ENCODE measurements at regions not wholly inside any gene's neighbourhood (a gene's known extent, or its start where the extent isn't known, plus 50 kb on each side); places are given as distances from the start of the nearest gene placed in this dataset.

- Histone ChIP-seq H2AFZ (replicated peaks; ENCODE audit: low read length, poor library complexity) (no peak overlapping the region), H3K9ac (ENCODE audit: low read depth, low read length) (no peak overlapping the region), H2BK120ac (ENCODE audit: low read depth, low read length) (no peak overlapping the region), H3K27me3 (ENCODE audit: control insufficient read depth, insufficient read depth, low read length) (peaks cover 9% of the 10 kb centered on the region; the same call in 1 of the 2 replicates), H4K5ac (ENCODE audit: low read depth, low read length) (no peak overlapping the region), H3K36me3 (ENCODE audit: control insufficient read depth, insufficient read depth, low read length) (no peaks in the 10 kb centered on the region), H2BK5ac (ENCODE audit: low read depth, low read length, poor library complexity, severe bottlenecking) (no peak overlapping the region), H3K4me2 (ENCODE audit: low read depth, low read length) (no peak overlapping the region), H4K91ac (ENCODE audit: insufficient read depth, low read depth, low read length) (no peak overlapping the region), H3K14ac (replicated peaks; ENCODE audit: low read depth, low read length) (no peak overlapping the region), H3K4me3 (ENCODE audit: insufficient read depth, low read depth, low read length) (no peak overlapping the region), H2AK5ac (ENCODE audit: low read depth, low read length) (no peak overlapping the region), H3K27ac (ENCODE audit: insufficient read depth, low read length) (no peak overlapping the region), H2BK20ac (ENCODE audit: low read depth, low read length) (no peak overlapping the region), H3K18ac (ENCODE audit: low read depth, low read length) (no peak overlapping the region), H2AK9ac (replicated peaks; ENCODE audit: low read depth, low read length, poor library complexity) (no peak overlapping the region), H3K9me3 (ENCODE audit: control insufficient read depth, insufficient read depth, low read length) (no peaks in the 10 kb centered on the region), H3K4ac (ENCODE audit: low read depth, low read length) (no peak overlapping the region), H3K9me1 (ENCODE audit: insufficient read depth, low read length) (no peaks in the 10 kb centered on the region), H3K56ac (ENCODE audit: extremely low read depth, insufficient read depth, low read length) (no peak overlapping the region), H4K8ac (ENCODE audit: low read depth in 2 of 2, low read length in 2 of 2) (no peak overlapping the region), H3K79me1 (ENCODE audit: low read depth in 1 of 2, low read length in 2 of 2) (no peaks in the 10 kb centered on the region), H3K23ac (ENCODE audit: low read depth, low read length) (no peak overlapping the region), H4K20me1 (ENCODE audit: insufficient read depth, low read length) (no peaks in the 10 kb centered on the region), H3K4me1 (ENCODE audit: control insufficient read depth, insufficient read depth, low read length) (no peaks in the 10 kb centered on the region), H2BK15ac (ENCODE audit: low read depth, low read length) (no peak overlapping the region)
- in situ Hi-C loops (cut with MboI; ENCODE audit: low sequenced_read_pairs) (no loop called here), dilution Hi-C loops (cut with HindIII; ENCODE audit: low sequenced_read_pairs, unreplicated experiment) (no loop called here), intact Hi-C loops (cut with micrococcal nuclease) (no loop called here)
- no CpG with 5 or more reads among the region's 12 CpGs for WGBS, 2 experiments (ENCODE audit: extremely low coverage in 2 of 2, insufficient read length in 1 of 2)
- ATAC-seq (ENCODE audit: low read depth) (no peak), DNase-seq (no peak)
- TF ChIP-seq CHD1 (IDR thresholded peaks at IDR 0.05; ENCODE audit: low read depth, low read length), result no peak
- no TSS peak for BruUV-seq (replicated peaks)
- CTCF ChIA-PET, result no interaction called here
- POLR2A ChIA-PET (ENCODE audit: unreplicated experiment), result no interaction called here
Measured at GRCh38 chr16:73317321-73317857, 269.5 kb upstream of the ZFHX3 start.
